Stomach (tissue), 8 donors: ENCODE measurements at regions not wholly inside any gene's neighbourhood (a gene's known extent, or its start where the extent isn't known, plus 50 kb on each side); places are given as distances from the start of the nearest gene placed in this dataset.

ENCODE experiments used
- DNase-seq, 2 donors: peaks; one replicate each; pipeline versions ENCODE4 v3.0.0 to v3.0.0-alpha.2; 2013 to 2019
- H3K27ac ChIP-seq, 5 donors: fragments of 200-600 bp in 4 of 5; sonication (generic) in 4 of 5; one replicate each; pipeline ENCODE4 v1.5.1; 2013 to 2019; ENCODE audit warnings: mild to moderate bottlenecking in 1 of 5, moderate library complexity in 1 of 5
- H3K27me3 ChIP-seq, 3 donors: fragments of 200-600 bp; sonication (generic); one replicate each; pipeline ENCODE4 v1.5.1; 2017 to 2019; ENCODE audit warnings: mixed run types in 1 of 3
- H3K36me3 ChIP-seq, 4 donors: fragments of 200-600 bp; sonication (generic); 1 replicate in 3 of 4; 2 replicates in 1 of 4; pipeline ENCODE4 v1.5.1; 2016 to 2019
- H3K4me1 ChIP-seq, 4 donors: fragments of 200-600 bp; sonication (generic); one replicate each; pipeline ENCODE4 v1.5.1; 2016 to 2019
- H3K4me3 ChIP-seq, 4 donors: fragments of 200-600 bp; sonication (generic) in 3 of 4; one replicate each; pipeline ENCODE4 v1.5.1; 2016 to 2019; ENCODE audit warnings: mild to moderate bottlenecking in 1 of 4
- H3K9me3 ChIP-seq, 4 donors: fragments of 200-600 bp; sonication (generic); one replicate each; pipeline ENCODE4 v1.5.1; 2016 to 2019
- EP300 ChIP-seq: sonication (generic); formaldehyde crosslinking; IDR thresholded peaks from one replicate; pipeline ENCODE4 v1.6.1; 2017; ENCODE audit warnings: antibody characterized with exemption
- POLR2A ChIP-seq, 4 donors: fragments of 450-650 bp; IDR thresholded peaks; one replicate each; pipeline ENCODE4 v1.6.1; 2016; ENCODE audit warnings: antibody characterized with exemption in 4 of 4, control low read depth in 2 of 4, mild to moderate bottlenecking in 1 of 4, moderate library complexity in 1 of 4
- POLR2AphosphoS5 ChIP-seq, 3 donors: sonication (generic); formaldehyde crosslinking; IDR thresholded peaks; one replicate each; pipeline ENCODE4 v1.6.1; 2016; ENCODE audit warnings: antibody characterized with exemption in 3 of 3
- WGBS, 5 donors: extraction: QIAGEN DNeasy Blood & Tissue Kit in 3 of 5; methylation state at CpG; one replicate each; pipeline versions ENCODE4 v1.1.5 to v1.1.7; 2013 to 2018; 5-methylcytosine and 5-hydroxymethylcytosine counted together
- intact Hi-C: fragments of 100-400 bp; cut with DNase I; formaldehyde crosslinking; loops from one replicate; pipeline ENCODE4 v1.15.1; 2023; ENCODE audit warnings: low total_unique reads
- TF ChIP-seq, protein P1 (sequence below), 7 experiments: fragments of 450-650 bp in 4 of 7; fragments of 200-600 bp in 3 of 7; sonication (generic) in 3 of 7; IDR thresholded peaks; one replicate each; pipeline ENCODE4 v1.5.1; 2016 to 2019; ENCODE audit warnings: antibody characterized with exemption in 7 of 7, control low read depth in 2 of 7, mild to moderate bottlenecking in 1 of 7
- donor health status: healthy with polysubstance abuse.
- donor health status: Bipolar disorder and iron deficiency.
- donor health status: healthy.

DNA sequence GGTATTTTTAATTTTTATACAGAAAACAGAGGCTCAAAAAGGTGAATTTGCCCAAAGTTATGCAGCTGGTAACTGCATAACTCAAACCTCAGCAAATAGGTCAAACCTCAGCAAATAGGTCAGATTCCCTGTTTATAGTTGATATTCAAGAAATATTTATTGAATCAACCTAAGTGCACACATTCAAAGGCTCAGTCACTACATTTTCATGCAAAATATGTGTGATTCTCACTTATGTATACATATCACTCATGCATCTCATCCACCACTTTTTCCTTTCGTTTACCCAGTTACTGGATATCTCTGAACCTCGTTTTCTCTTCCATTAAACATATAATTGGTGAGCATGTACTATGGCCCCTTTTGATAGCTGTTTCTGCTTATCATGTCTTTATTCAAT lies 158.3 kb upstream of the C1orf21 start:
- no peak for TF ChIP-seq POLR2AphosphoS5 (IDR thresholded peaks at IDR 0.05)
- TF ChIP-seq POLR2A (IDR thresholded peaks at IDR 0.05) = no peak
- TF ChIP-seq, protein P1, sequence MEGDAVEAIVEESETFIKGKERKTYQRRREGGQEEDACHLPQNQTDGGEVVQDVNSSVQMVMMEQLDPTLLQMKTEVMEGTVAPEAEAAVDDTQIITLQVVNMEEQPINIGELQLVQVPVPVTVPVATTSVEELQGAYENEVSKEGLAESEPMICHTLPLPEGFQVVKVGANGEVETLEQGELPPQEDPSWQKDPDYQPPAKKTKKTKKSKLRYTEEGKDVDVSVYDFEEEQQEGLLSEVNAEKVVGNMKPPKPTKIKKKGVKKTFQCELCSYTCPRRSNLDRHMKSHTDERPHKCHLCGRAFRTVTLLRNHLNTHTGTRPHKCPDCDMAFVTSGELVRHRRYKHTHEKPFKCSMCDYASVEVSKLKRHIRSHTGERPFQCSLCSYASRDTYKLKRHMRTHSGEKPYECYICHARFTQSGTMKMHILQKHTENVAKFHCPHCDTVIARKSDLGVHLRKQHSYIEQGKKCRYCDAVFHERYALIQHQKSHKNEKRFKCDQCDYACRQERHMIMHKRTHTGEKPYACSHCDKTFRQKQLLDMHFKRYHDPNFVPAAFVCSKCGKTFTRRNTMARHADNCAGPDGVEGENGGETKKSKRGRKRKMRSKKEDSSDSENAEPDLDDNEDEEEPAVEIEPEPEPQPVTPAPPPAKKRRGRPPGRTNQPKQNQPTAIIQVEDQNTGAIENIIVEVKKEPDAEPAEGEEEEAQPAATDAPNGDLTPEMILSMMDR (IDR thresholded peaks at IDR 0.05) = no peak
- no peak for TF ChIP-seq EP300
- intact Hi-C loops = no loop called here
- Histone ChIP-seq H3K27ac (no peak overlapping the region), H3K9me3 (no peaks in the 10 kb centered on the region), H3K4me1 (no peaks in the 10 kb centered on the region), H3K4me3 (no peak overlapping the region), H3K27me3 (no peaks in the 10 kb centered on the region), H3K36me3 (no peaks in the 10 kb centered on the region)
- no peak for DNase-seq
- WGBS, 5 donors = 54 to 71% (median 63%) methylated on average over 2 of the region's 2 CpGs

DNA sequence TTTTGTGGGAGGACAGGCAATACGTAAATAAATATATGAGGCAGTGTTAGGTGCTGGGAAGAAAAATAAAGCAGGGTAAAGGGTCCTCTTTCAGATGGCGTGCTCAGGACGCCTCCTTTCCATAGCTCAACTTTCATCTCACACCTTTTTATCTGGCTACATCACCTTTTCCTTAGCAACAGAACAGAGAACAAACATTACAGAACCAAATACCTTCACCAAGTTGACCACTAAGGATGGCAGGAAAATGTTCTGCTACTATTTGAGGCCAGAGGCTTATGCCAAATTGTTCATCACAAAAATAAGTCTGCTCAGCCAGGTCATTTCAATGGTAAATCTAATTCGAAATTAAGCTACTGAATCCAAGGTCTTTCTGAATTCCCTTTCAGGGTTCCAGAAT lies 149.2 kb upstream of the C1orf21 start:
- peaks cover 0 to 6% (median 5%) of the 10 kb centered on the region in 4 donors for H3K4me1 ChIP-seq
- DNase-seq = no peak
- no peak overlapping the region for H3K4me3 ChIP-seq
- TF ChIP-seq EP300 (no peak), POLR2A (IDR thresholded peaks at IDR 0.05) (no peak), POLR2AphosphoS5 (IDR thresholded peaks at IDR 0.05) (no peak)
- TF ChIP-seq, protein P1 (IDR thresholded peaks at IDR 0.05) = no peak
- H3K27ac ChIP-seq = no peak overlapping the region
- no peaks in the 10 kb centered on the region for H3K36me3 ChIP-seq
- peaks cover 0 to 5% (median 1%) of the 10 kb centered on the region in 4 donors for H3K9me3 ChIP-seq
- intact Hi-C loops = no loop called here
- 47 to 71% (median 50%) methylated on average over 4 of the region's 4 CpGs for WGBS, 5 donors
- H3K27me3 ChIP-seq = no peaks in the 10 kb centered on the region

DNA sequence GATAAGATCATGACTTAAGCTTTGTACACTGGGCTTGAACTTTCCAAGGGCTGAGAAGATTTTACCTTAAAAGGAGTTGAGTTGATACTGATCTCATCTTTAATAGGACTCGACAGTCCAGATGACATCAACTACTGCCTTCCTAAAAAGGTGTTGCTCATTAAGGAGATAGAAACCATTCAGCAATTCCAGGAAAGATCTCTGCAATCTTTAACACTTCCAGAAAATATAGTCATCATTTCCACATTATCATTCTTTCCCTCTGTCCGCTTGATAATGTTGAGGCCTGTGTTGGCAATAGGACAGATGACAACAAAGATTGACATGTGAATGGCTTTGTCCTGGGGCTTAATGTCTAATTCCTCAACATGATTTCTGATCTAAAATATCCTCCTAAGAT lies 145.4 kb upstream of the C1orf21 start:
- intact Hi-C loops = no loop called here
- no peaks in the 10 kb centered on the region for H3K27me3 ChIP-seq
- 85 to 94% (median 88%) methylated on average over 2 of the region's 2 CpGs for WGBS, 5 donors
- peaks cover 0 to 11% (median 5%) of the 10 kb centered on the region in 4 donors for H3K4me1 ChIP-seq
- no peaks in the 10 kb centered on the region for H3K36me3 ChIP-seq
- no peak overlapping the region for H3K27ac ChIP-seq
- no peak overlapping the region for H3K4me3 ChIP-seq
- TF ChIP-seq EP300 (no peak), POLR2A (IDR thresholded peaks at IDR 0.05) (no peak)
- TF ChIP-seq, protein P1 (IDR thresholded peaks at IDR 0.05) = no peak
- no peaks in the 10 kb centered on the region for H3K9me3 ChIP-seq
- DNase-seq = no peak

- Histone ChIP-seq H3K9me3 (no peaks in the 10 kb centered on the region), H3K27me3 (no peaks in the 10 kb centered on the region), H3K36me3 (no peaks in the 10 kb centered on the region), H3K27ac (no peak overlapping the region), H3K4me3 (no peak overlapping the region), H3K4me1 (peaks cover 0 to 11% (median 5%) of the 10 kb centered on the region in 4 donors)
- WGBS, 5 donors = 17 to 32% (median 25%) methylated on average over 2 of the region's 2 CpGs
- TF ChIP-seq POLR2AphosphoS5 (IDR thresholded peaks at IDR 0.05) = peak in 1 of 3 donors; percentile 25
- TF ChIP-seq EP300 = no peak
- intact Hi-C loops = no loop called here
- peak in 1 of 2 donors; percentile 53 for DNase-seq
These were observed 144.3 kb upstream of the C1orf21 start for GRCh38 chr1:184242507-184242943.

DNA sequence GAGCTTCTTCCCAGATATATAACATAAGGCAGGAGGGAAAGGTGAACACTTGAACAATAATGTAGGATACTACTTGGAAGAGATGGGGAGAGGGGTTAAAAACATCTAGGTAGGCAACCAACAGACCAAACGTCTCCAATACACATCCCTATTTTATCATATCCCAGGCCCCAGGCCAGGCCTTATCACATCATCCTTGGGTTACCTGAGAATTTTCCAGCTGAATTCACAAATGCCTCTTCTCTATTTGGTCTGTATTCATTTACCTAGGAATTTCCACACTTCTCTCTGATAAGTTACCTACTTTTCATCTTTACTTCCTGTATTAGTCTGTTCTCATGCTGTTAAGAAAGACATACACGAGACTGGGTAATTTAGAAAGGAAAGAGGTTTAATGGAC lies 141.9 kb upstream of the C1orf21 start:
- TF ChIP-seq, protein P1 (IDR thresholded peaks at IDR 0.05) = no peak
- no peak for TF ChIP-seq POLR2A (IDR thresholded peaks at IDR 0.05)
- no peak for TF ChIP-seq POLR2AphosphoS5 (IDR thresholded peaks at IDR 0.05)
- TF ChIP-seq EP300 = no peak
- Histone ChIP-seq H3K27me3 (no peaks in the 10 kb centered on the region), H3K27ac (no peak overlapping the region), H3K4me1 (peaks cover 0 to 11% (median 5%) of the 10 kb centered on the region in 4 donors), H3K36me3 (no peaks in the 10 kb centered on the region), H3K4me3 (no peak overlapping the region), H3K9me3 (no peaks in the 10 kb centered on the region)
- WGBS, 5 donors = 33 to 63% (median 55%) methylated on average over 2 of the region's 2 CpGs
- DNase-seq = no peak
- intact Hi-C loops = no loop called here
